Nephron (organoid): ENCODE measurements at regions not wholly inside any gene's neighbourhood (a gene's known extent, or its start where the extent isn't known, plus 50 kb on each side); places are given as distances from the start of the nearest gene placed in this dataset.
"Not testable (repeated sequence)": the region's sequence is repeated elsewhere in the genome, so short reads cannot be mapped to it uniquely, and the experiment has no call there.

Source experiments
- H3K27ac Mint-ChIP-seq, 3 experiments: 2 replicates each; pipeline ENCODE4 v1.8.0; 2020; ENCODE audit warnings: mixed read lengths in 3 of 3, mild to moderate bottlenecking in 2 of 3, moderate library complexity in 1 of 3
- H3K27me3 Mint-ChIP-seq: 2 replicates; pipeline ENCODE4 v1.8.0; 2021; ENCODE audit warnings: low read depth, mild to moderate bottlenecking, moderate library complexity, mixed read lengths
- H3K36me3 Mint-ChIP-seq: 2 replicates; pipeline ENCODE4 v1.8.0; 2020; ENCODE audit warnings: low read depth, mixed read lengths
- H3K4me1 Mint-ChIP-seq: 2 replicates; pipeline ENCODE4 v1.8.0; 2020; ENCODE audit warnings: mixed read lengths
- H3K4me3 Mint-ChIP-seq, 3 experiments: 2 replicates each; pipeline ENCODE4 v1.8.0; 2020; ENCODE audit warnings: mild to moderate bottlenecking in 3 of 3, mixed read lengths in 3 of 3, moderate library complexity in 2 of 3
- H3K9me3 Mint-ChIP-seq: 2 replicates; pipeline ENCODE4 v1.8.0; 2020; ENCODE audit warnings: mixed read lengths
- CTCF ChIP-seq, 3 experiments: fragments of 200-600 bp; sonication (generic); IDR thresholded peaks; one replicate each; pipeline ENCODE4 v1.5.0; 2021; ENCODE audit warnings: antibody characterized with exemption in 3 of 3; ENCODE audit not compliant: unreplicated experiment in 3 of 3

- Mint-ChIP-seq H3K27ac (peak overlapping the region; percentile 66 to 92 (median 74)), H3K4me1 (peaks cover 50% of the 10 kb centered on the region), H3K4me3 (no peak overlapping the region), H3K27me3 (no peaks in the 10 kb centered on the region), H3K9me3 (peaks cover 2% of the 10 kb centered on the region), H3K36me3 (no peaks in the 10 kb centered on the region)
- no peak for TF ChIP-seq CTCF (IDR thresholded peaks at IDR 0.05; ENCODE audit: unreplicated experiment in 3 of 3)
These were observed 212.4 kb upstream of the HNRNPA3 start for GRCh38 chr2:177000061-177000714.

GRCh38 chr2:177000715-177001072, 211.9 kb upstream of the HNRNPA3 start:
- Mint-ChIP-seq H3K36me3 (no peaks in the 10 kb centered on the region), H3K9me3 (peaks cover 3% of the 10 kb centered on the region), H3K27me3 (no peaks in the 10 kb centered on the region), H3K4me1 (peaks cover 47% of the 10 kb centered on the region), H3K27ac (peak overlapping the region; percentile 66 to 92 (median 74)), H3K4me3 (no peak overlapping the region)
- no peak for TF ChIP-seq CTCF (IDR thresholded peaks at IDR 0.05; ENCODE audit: unreplicated experiment in 3 of 3)

GRCh38 chr2:177001334-177001733, 211.3 kb upstream of the HNRNPA3 start:
- Mint-ChIP-seq H3K9me3 (peaks cover 7% of the 10 kb centered on the region), H3K27ac (peak overlapping the region; percentile 45 to 93 (median 66)), H3K4me1 (peaks cover 41% of the 10 kb centered on the region), H3K4me3 (no peak overlapping the region), H3K36me3 (no peaks in the 10 kb centered on the region), H3K27me3 (no peaks in the 10 kb centered on the region)
- no peak for TF ChIP-seq CTCF (IDR thresholded peaks at IDR 0.05; ENCODE audit: unreplicated experiment in 3 of 3)

GRCh38 chr2:177002983-177003382, 209.6 kb upstream of the HNRNPA3 start:
- Mint-ChIP-seq H3K4me1 (peaks cover 38% of the 10 kb centered on the region), H3K27ac (peak overlapping the region in 1 of 3 experiments; percentile 66), H3K27me3 (no peaks in the 10 kb centered on the region), H3K4me3 (no peak overlapping the region), H3K36me3 (peaks cover 4% of the 10 kb centered on the region), H3K9me3 (peaks cover 12% of the 10 kb centered on the region)
- TF ChIP-seq CTCF (IDR thresholded peaks at IDR 0.05; ENCODE audit: unreplicated experiment in 3 of 3) = no peak

GRCh38 chr2:177007726-177008125, 204.9 kb upstream of the HNRNPA3 start:
- not testable (repeated sequence) for H3K4me3 Mint-ChIP-seq, H3K36me3 Mint-ChIP-seq, H3K27me3 Mint-ChIP-seq
- Mint-ChIP-seq H3K27ac (peak overlapping the region in 1 of 3 experiments; percentile 51), H3K9me3 (peaks cover 12% of the 10 kb centered on the region), H3K4me1 (peaks cover 15% of the 10 kb centered on the region)

GRCh38 chr2:177008662-177009061, 203.9 kb upstream of the HNRNPA3 start:
- H3K4me1 Mint-ChIP-seq = peaks cover 15% of the 10 kb centered on the region
- not testable (repeated sequence) for H3K27me3 Mint-ChIP-seq, H3K36me3 Mint-ChIP-seq, H3K27ac Mint-ChIP-seq, H3K4me3 Mint-ChIP-seq
- H3K9me3 Mint-ChIP-seq = peaks cover 12% of the 10 kb centered on the region

- TF ChIP-seq CTCF (IDR thresholded peaks at IDR 0.05; ENCODE audit: unreplicated experiment in 3 of 3) = no peak
- Mint-ChIP-seq H3K27ac (peak overlapping the region; percentile 59 to 77 (median 76)), H3K4me3 (no peak overlapping the region), H3K36me3 (peaks cover 4% of the 10 kb centered on the region), H3K9me3 (peaks cover 10% of the 10 kb centered on the region), H3K27me3 (no peaks in the 10 kb centered on the region), H3K4me1 (peaks cover 15% of the 10 kb centered on the region)
These were observed 202.4 kb upstream of the HNRNPA3 start for GRCh38 chr2:177010146-177010545.
